ENCODE measurements at regions not wholly inside any gene's neighbourhood (a gene's known extent, or its start where the extent isn't known, plus 50 kb on each side); places are given as distances from the start of the nearest gene placed in this dataset.

- Histone ChIP-seq H3K4me1 (ENCODE audit: low read depth) (no peaks in the 10 kb centered on the region), H3K9me3 (ENCODE audit: low read depth) (no peaks in the 10 kb centered on the region), H3K4me3 (no peak overlapping the region), H3K27me3 (no peaks in the 10 kb centered on the region), H3K27ac (no peak overlapping the region), H3K36me3 (no peaks in the 10 kb centered on the region)
- DNase-seq (ENCODE audit: low read depth in 1 of 2, low spot score in 1 of 2), result no peak
- no peak for TF ChIP-seq CTCF (IDR thresholded peaks at IDR 0.05; ENCODE audit: low read depth, low read length)
Measured at GRCh38 chr2:165009466-165009865, 54.1 kb upstream of the SLC38A11 start.

- H3K9me3 ChIP-seq (ENCODE audit: low read depth), result no peaks in the 10 kb centered on the region
- no peak overlapping the region for H3K4me3 ChIP-seq
- no peak for TF ChIP-seq CTCF (IDR thresholded peaks at IDR 0.05; ENCODE audit: low read depth, low read length)
- no peaks in the 10 kb centered on the region for H3K27me3 ChIP-seq
- H3K27ac ChIP-seq, result no peak overlapping the region
- no peaks in the 10 kb centered on the region for H3K36me3 ChIP-seq
- H3K4me1 ChIP-seq (ENCODE audit: low read depth), result no peaks in the 10 kb centered on the region
- DNase-seq (ENCODE audit: low read depth in 1 of 2, low spot score in 1 of 2), result no peak
Measured at GRCh38 chr2:165008730-165009315, 53.5 kb upstream of the SLC38A11 start.

GRCh38 chr2:165007161-165007744 is 51.9 kb upstream of the SLC38A11 start:
- no peak overlapping the region for H3K4me3 ChIP-seq
- no peaks in the 10 kb centered on the region for H3K36me3 ChIP-seq
- TF ChIP-seq CTCF (IDR thresholded peaks at IDR 0.05; ENCODE audit: low read depth, low read length), result no peak
- H3K9me3 ChIP-seq (ENCODE audit: low read depth), result no peaks in the 10 kb centered on the region
- DNase-seq (ENCODE audit: low read depth in 1 of 2, low spot score in 1 of 2), result no peak
- H3K4me1 ChIP-seq (ENCODE audit: low read depth), result no peaks in the 10 kb centered on the region
- H3K27ac ChIP-seq, result no peak overlapping the region
- H3K27me3 ChIP-seq, result no peaks in the 10 kb centered on the region
